ENCODE measurements at regions not wholly inside any gene's neighbourhood (a gene's known extent, or its start where the extent isn't known, plus 50 kb on each side); places are given as distances from the start of the nearest gene placed in this dataset.

- Histone ChIP-seq H2BK120ac (ENCODE audit: low read depth, low read length) (no peak overlapping the region), H2BK5ac (ENCODE audit: low read length) (no peak overlapping the region), H4K91ac (ENCODE audit: low read depth, low read length, poor library complexity) (no peak overlapping the region), H3K27ac (replicated peaks; ENCODE audit: low read length) (no peak overlapping the region), H3K4me2 (ENCODE audit: insufficient read depth, low read length, poor library complexity, severe bottlenecking) (no peak overlapping the region), H2BK12ac (ENCODE audit: low read length) (no peak overlapping the region), H3K23ac (ENCODE audit: low read depth, low read length, poor library complexity) (no peak overlapping the region), H2AFZ (ENCODE audit: low read length) (no peak overlapping the region), H3K79me1 (ENCODE audit: low read depth, low read length) (no peaks in the 10 kb centered on the region), H2AK5ac (ENCODE audit: low read depth, low read length) (no peak overlapping the region), H3K4ac (ENCODE audit: low read length) (no peak overlapping the region), H3K4me1 (ENCODE audit: control insufficient read depth in 2 of 2, insufficient read depth in 1 of 2, low read depth in 1 of 2, low read length in 2 of 2) (no peaks in the 10 kb centered on the region), H3K4me3 (ENCODE audit: low read length in 2 of 2) (no peak overlapping the region), H3K14ac (ENCODE audit: low read length) (no peak overlapping the region), H3K36me3 (replicated peaks in 1 of 2; ENCODE audit: control insufficient read depth in 2 of 2, insufficient read depth in 2 of 2, low read length in 2 of 2) (no peaks in the 10 kb centered on the region), H3K9me3 (replicated peaks in 1 of 2; ENCODE audit: control insufficient read depth in 2 of 2, insufficient read depth in 1 of 2, low read depth in 1 of 2, low read length in 2 of 2) (no peaks in the 10 kb centered on the region), H3K27me3 (ENCODE audit: control insufficient read depth in 3 of 3, insufficient read depth in 3 of 3, low read depth in 1 of 3, low read length in 3 of 3) (no peaks in the 10 kb centered on the region), H3K18ac (ENCODE audit: low read length) (no peak overlapping the region), H4K8ac (ENCODE audit: low read depth, low read length) (no peak overlapping the region), H3K9ac (ENCODE audit: low read depth, low read length, poor library complexity) (no peak overlapping the region), H2BK15ac (ENCODE audit: low read length) (no peak overlapping the region)
- DNase-seq (ENCODE audit: low spot score) = no peak
- WGBS, 2 donors (ENCODE audit: extremely low coverage in 2 of 2, insufficient read length in 2 of 2, insufficient replicate concordance in 1 of 2) = no CpG with 5 or more reads among the region's 4 CpGs
Observed at GRCh38 chr1:14106679-14107313, 406.8 kb downstream of the PRDM2 start.

DNA sequence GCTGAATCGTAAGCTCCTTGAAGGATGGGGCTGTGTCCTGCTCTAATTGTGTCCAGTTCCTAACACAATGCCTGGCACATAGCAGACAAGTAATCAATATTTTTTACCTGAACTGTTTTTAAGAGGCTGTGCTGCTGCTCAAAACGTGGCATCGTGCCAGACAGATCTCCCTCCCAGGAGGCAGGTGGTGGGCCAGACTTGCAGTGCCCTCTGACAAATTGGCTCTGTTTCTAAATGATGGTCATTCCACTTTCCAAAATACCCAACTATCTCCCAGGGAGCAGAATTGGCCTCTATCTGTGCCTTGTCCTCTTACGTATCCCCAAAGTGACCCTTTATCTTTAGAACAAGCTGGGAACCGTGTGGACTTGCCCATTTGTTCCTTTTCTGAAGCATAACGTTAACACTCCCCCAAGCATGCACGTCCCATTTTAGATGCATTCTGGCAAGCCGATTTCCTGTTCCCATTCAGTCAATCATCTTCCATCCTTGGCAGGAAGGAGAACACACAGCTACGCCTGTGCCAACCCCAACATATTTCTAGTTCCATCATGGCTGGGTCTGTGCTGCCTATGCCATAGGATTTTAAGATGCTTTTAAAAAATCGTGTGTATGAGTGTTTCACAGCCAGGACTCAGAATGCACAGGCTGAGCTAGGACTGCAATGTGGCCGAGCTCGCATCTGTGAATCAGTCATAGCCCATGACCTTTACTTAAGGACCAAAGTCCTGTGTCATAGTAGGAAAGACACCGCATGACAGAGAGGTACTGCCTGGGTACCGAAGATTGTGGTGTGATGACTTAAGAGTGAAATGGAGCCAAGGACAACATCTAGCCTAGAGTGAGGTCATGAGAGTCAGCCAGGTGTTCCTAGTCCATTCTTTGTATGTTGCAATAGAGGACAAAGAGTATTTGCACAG, 408.6 kb downstream of the PRDM2 start:
- no peaks in the 10 kb centered on the region for H3K27me3 ChIP-seq (ENCODE audit: control insufficient read depth in 3 of 3, insufficient read depth in 3 of 3, low read depth in 1 of 3, low read length in 3 of 3)
- H4K8ac ChIP-seq (ENCODE audit: low read depth, low read length) = no peak overlapping the region
- no peak overlapping the region for H2BK120ac ChIP-seq (ENCODE audit: low read depth, low read length)
- no peak overlapping the region for H2AFZ ChIP-seq (ENCODE audit: low read length)
- DNase-seq (ENCODE audit: low spot score) = no peak
- H2BK12ac ChIP-seq (ENCODE audit: low read length) = no peak overlapping the region
- H3K4me2 ChIP-seq (ENCODE audit: insufficient read depth, low read length, poor library complexity, severe bottlenecking) = no peak overlapping the region
- H3K4me3 ChIP-seq (ENCODE audit: low read length in 2 of 2) = no peak overlapping the region
- no peaks in the 10 kb centered on the region for H3K36me3 ChIP-seq (replicated peaks in 1 of 2; ENCODE audit: control insufficient read depth in 2 of 2, insufficient read depth in 2 of 2, low read length in 2 of 2)
- no peak overlapping the region for H2BK5ac ChIP-seq (ENCODE audit: low read length)
- no peak overlapping the region for H4K91ac ChIP-seq (ENCODE audit: low read depth, low read length, poor library complexity)
- no peak overlapping the region for H3K18ac ChIP-seq (ENCODE audit: low read length)
- H3K23ac ChIP-seq (ENCODE audit: low read depth, low read length, poor library complexity) = no peak overlapping the region
- H3K9me3 ChIP-seq (replicated peaks in 1 of 2; ENCODE audit: control insufficient read depth in 2 of 2, insufficient read depth in 1 of 2, low read depth in 1 of 2, low read length in 2 of 2) = no peaks in the 10 kb centered on the region
- H3K79me1 ChIP-seq (ENCODE audit: low read depth, low read length) = no peaks in the 10 kb centered on the region
- no peak overlapping the region for H3K4ac ChIP-seq (ENCODE audit: low read length)
- no peak overlapping the region for H3K27ac ChIP-seq (replicated peaks; ENCODE audit: low read length)
- H2AK5ac ChIP-seq (ENCODE audit: low read depth, low read length) = no peak overlapping the region
- no peak overlapping the region for H3K14ac ChIP-seq (ENCODE audit: low read length)
- no peaks in the 10 kb centered on the region for H3K4me1 ChIP-seq (ENCODE audit: control insufficient read depth in 2 of 2, insufficient read depth in 1 of 2, low read depth in 1 of 2, low read length in 2 of 2)
- H2BK15ac ChIP-seq (ENCODE audit: low read length) = no peak overlapping the region
- no peak overlapping the region for H3K9ac ChIP-seq (ENCODE audit: low read depth, low read length, poor library complexity)
- WGBS, 2 donors (ENCODE audit: extremely low coverage in 2 of 2, insufficient read length in 2 of 2, insufficient replicate concordance in 1 of 2) = no CpG with 5 or more reads among the region's 14 CpGs

GRCh38 chr1:14109276-14109635, 409.3 kb downstream of the PRDM2 start:
- Histone ChIP-seq H3K79me1 (ENCODE audit: low read depth, low read length) (no peaks in the 10 kb centered on the region), H3K14ac (ENCODE audit: low read length) (no peak overlapping the region), H2BK15ac (ENCODE audit: low read length) (no peak overlapping the region), H2BK12ac (ENCODE audit: low read length) (no peak overlapping the region), H3K4ac (ENCODE audit: low read length) (no peak overlapping the region), H4K91ac (ENCODE audit: low read depth, low read length, poor library complexity) (no peak overlapping the region), H3K9ac (ENCODE audit: low read depth, low read length, poor library complexity) (no peak overlapping the region), H3K23ac (ENCODE audit: low read depth, low read length, poor library complexity) (no peak overlapping the region), H2AFZ (ENCODE audit: low read length) (no peak overlapping the region), H3K4me3 (ENCODE audit: low read length in 2 of 2) (no peak overlapping the region), H2BK5ac (ENCODE audit: low read length) (no peak overlapping the region), H3K4me1 (ENCODE audit: control insufficient read depth in 2 of 2, insufficient read depth in 1 of 2, low read depth in 1 of 2, low read length in 2 of 2) (peaks cover 0 to 4% of the 10 kb centered on the region in 2 donors), H4K8ac (ENCODE audit: low read depth, low read length) (no peak overlapping the region), H3K4me2 (ENCODE audit: insufficient read depth, low read length, poor library complexity, severe bottlenecking) (no peak overlapping the region), H3K27me3 (ENCODE audit: control insufficient read depth in 3 of 3, insufficient read depth in 3 of 3, low read depth in 1 of 3, low read length in 3 of 3) (no peaks in the 10 kb centered on the region), H2AK5ac (ENCODE audit: low read depth, low read length) (no peak overlapping the region), H3K36me3 (replicated peaks in 1 of 2; ENCODE audit: control insufficient read depth in 2 of 2, insufficient read depth in 2 of 2, low read length in 2 of 2) (no peaks in the 10 kb centered on the region), H2BK120ac (ENCODE audit: low read depth, low read length) (no peak overlapping the region), H3K27ac (replicated peaks; ENCODE audit: low read length) (no peak overlapping the region), H3K9me3 (replicated peaks in 1 of 2; ENCODE audit: control insufficient read depth in 2 of 2, insufficient read depth in 1 of 2, low read depth in 1 of 2, low read length in 2 of 2) (no peaks in the 10 kb centered on the region), H3K18ac (ENCODE audit: low read length) (no peak overlapping the region)
- no CpG with 5 or more reads among the region's 1 CpG for WGBS, 2 donors (ENCODE audit: extremely low coverage in 2 of 2, insufficient read length in 2 of 2, insufficient replicate concordance in 1 of 2)
- no peak for DNase-seq (ENCODE audit: low spot score)

GRCh38 chr1:14110040-14110439, 410.1 kb downstream of the PRDM2 start:
- no peak overlapping the region for H3K23ac ChIP-seq (ENCODE audit: low read depth, low read length, poor library complexity)

More at GRCh38 chr1:14110040-14110439, 410.1 kb downstream of the PRDM2 start:
- no peaks in the 10 kb centered on the region for H3K9me3 ChIP-seq (replicated peaks in 1 of 2; ENCODE audit: control insufficient read depth in 2 of 2, insufficient read depth in 1 of 2, low read depth in 1 of 2, low read length in 2 of 2)
- no peak overlapping the region for H2AFZ ChIP-seq (ENCODE audit: low read length)
- no peak overlapping the region for H2BK12ac ChIP-seq (ENCODE audit: low read length)
- DNase-seq (ENCODE audit: low spot score) = no peak
- no peak overlapping the region for H4K91ac ChIP-seq (ENCODE audit: low read depth, low read length, poor library complexity)
- H3K14ac ChIP-seq (ENCODE audit: low read length) = no peak overlapping the region
- H2BK15ac ChIP-seq (ENCODE audit: low read length) = no peak overlapping the region
- H3K18ac ChIP-seq (ENCODE audit: low read length) = no peak overlapping the region
- no peaks in the 10 kb centered on the region for H3K36me3 ChIP-seq (replicated peaks in 1 of 2; ENCODE audit: control insufficient read depth in 2 of 2, insufficient read depth in 2 of 2, low read length in 2 of 2)
- no peaks in the 10 kb centered on the region for H3K79me1 ChIP-seq (ENCODE audit: low read depth, low read length)
- no peak overlapping the region for H2BK120ac ChIP-seq (ENCODE audit: low read depth, low read length)
- H3K4me3 ChIP-seq (ENCODE audit: low read length in 2 of 2) = no peak overlapping the region
- H3K27ac ChIP-seq (replicated peaks; ENCODE audit: low read length) = no peak overlapping the region
- H3K4ac ChIP-seq (ENCODE audit: low read length) = no peak overlapping the region
- H3K9ac ChIP-seq (ENCODE audit: low read depth, low read length, poor library complexity) = no peak overlapping the region
- no peaks in the 10 kb centered on the region for H3K27me3 ChIP-seq (ENCODE audit: control insufficient read depth in 3 of 3, insufficient read depth in 3 of 3, low read depth in 1 of 3, low read length in 3 of 3)
- no CpG with 5 or more reads among the region's 2 CpGs for WGBS, 2 donors (ENCODE audit: extremely low coverage in 2 of 2, insufficient read length in 2 of 2, insufficient replicate concordance in 1 of 2)
- H3K4me2 ChIP-seq (ENCODE audit: insufficient read depth, low read length, poor library complexity, severe bottlenecking) = no peak overlapping the region
- no peak overlapping the region for H2AK5ac ChIP-seq (ENCODE audit: low read depth, low read length)
- H3K4me1 ChIP-seq (ENCODE audit: control insufficient read depth in 2 of 2, insufficient read depth in 1 of 2, low read depth in 1 of 2, low read length in 2 of 2) = peaks cover 0 to 5% of the 10 kb centered on the region in 2 donors
- no peak overlapping the region for H2BK5ac ChIP-seq (ENCODE audit: low read length)
- H4K8ac ChIP-seq (ENCODE audit: low read depth, low read length) = no peak overlapping the region
